Spinal cord (tissue), 9 donors: ENCODE measurements at regions not wholly inside any gene's neighbourhood (a gene's known extent, or its start where the extent isn't known, plus 50 kb on each side); places are given as distances from the start of the nearest gene placed in this dataset.
A peak's percentile ranks its signal among the peaks of the same experiment; 100 is the strongest.
"Not testable (repeated sequence)": the region's sequence is repeated elsewhere in the genome, so short reads cannot be mapped to it uniquely, and the experiment has no call there.

ENCODE experiments used
- DNase-seq, 6 donors: peaks; one replicate each; pipeline versions ENCODE4 v3.0.0 to v3.0.0-alpha.2; 2013 to 2015; ENCODE audit warnings: low spot score in 6 of 6, low read depth in 4 of 6
- H3K27ac ChIP-seq: one replicate; pipeline ENCODE4 v1.5.1; 2013; ENCODE audit warnings: low read depth, low read length, control low read depth
- H3K27me3 ChIP-seq: one replicate; pipeline ENCODE4 v1.6.1; 2013; ENCODE audit warnings: low read length; ENCODE audit not compliant: control insufficient read depth, insufficient read depth
- H3K36me3 ChIP-seq: one replicate; pipeline ENCODE4 v1.6.1; 2013; ENCODE audit warnings: low read length; ENCODE audit not compliant: control insufficient read depth, insufficient read depth
- H3K4me1 ChIP-seq: one replicate; pipeline ENCODE4 v1.6.1; 2013; ENCODE audit warnings: low read length; ENCODE audit not compliant: control insufficient read depth, insufficient read depth
- H3K4me3 ChIP-seq: one replicate; pipeline ENCODE4 v1.5.1; 2013; ENCODE audit warnings: low read depth, low read length, control low read depth
- H3K9me3 ChIP-seq: one replicate; pipeline ENCODE4 v1.6.1; 2013; ENCODE audit warnings: low read length; ENCODE audit not compliant: control insufficient read depth, insufficient read depth
- WGBS: methylation state at CpG from one replicate; pipeline ENCODE4 v1.1.5; 2013; ENCODE audit warnings: missing lambda C conversion rate; ENCODE audit not compliant: insufficient coverage; 5-methylcytosine and 5-hydroxymethylcytosine counted together
- donor health status: healthy.

- Histone ChIP-seq H3K4me1 (no peaks in the 10 kb centered on the region), H3K4me3 (no peak overlapping the region), H3K27me3 (no peaks in the 10 kb centered on the region), H3K36me3 (no peaks in the 10 kb centered on the region), H3K9me3 (no peaks in the 10 kb centered on the region), H3K27ac (no peak overlapping the region)
- peak in 1 of 6 donors; percentile 78 for DNase-seq
- no CpG with 5 or more reads among the region's 1 CpG for WGBS
These were observed 549.1 kb downstream of the ANKRD50 start for GRCh38 chr4:124163401-124163800.

DNA sequence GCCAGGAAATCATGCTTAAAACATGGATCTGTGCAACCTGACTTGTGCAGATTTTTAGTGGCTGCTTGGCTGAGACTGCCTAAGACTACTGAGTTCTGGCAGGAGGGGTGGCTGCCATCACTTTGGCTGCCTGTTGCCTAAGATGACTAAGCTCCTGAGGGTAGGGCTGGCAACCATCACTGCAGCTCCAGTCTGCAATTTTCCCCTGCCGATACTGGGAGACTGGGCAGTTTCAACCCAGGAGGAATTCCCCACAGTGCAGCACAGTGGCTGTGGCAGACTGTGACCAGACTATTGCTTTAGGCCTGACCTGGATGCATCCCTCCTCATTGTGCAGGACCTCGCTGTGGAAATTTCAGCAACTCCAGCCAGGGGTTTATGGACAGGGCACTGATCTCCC is 544.9 kb downstream of the ANKRD50 start:
- 86% methylated on average over 2 of the region's 2 CpGs for WGBS
- Histone ChIP-seq H3K9me3 (peaks cover 5% of the 10 kb centered on the region), H3K36me3 (no peaks in the 10 kb centered on the region)

GRCh38 chr4:124169524-124169923 is 543.0 kb downstream of the ANKRD50 start:
- not testable (repeated sequence) for H3K27me3 ChIP-seq, H3K4me1 ChIP-seq, H3K9me3 ChIP-seq, H3K36me3 ChIP-seq, H3K4me3 ChIP-seq, DNase-seq, H3K27ac ChIP-seq
- no CpG with 5 or more reads among the region's 1 CpG for WGBS

More for the DNA sequence above, 544.9 kb downstream of the ANKRD50 start:
- H3K4me3 ChIP-seq: no peak overlapping the region
- H3K4me1 ChIP-seq: no peaks in the 10 kb centered on the region
- DNase-seq: no peak
- no peaks in the 10 kb centered on the region for H3K27me3 ChIP-seq
- H3K27ac ChIP-seq: no peak overlapping the region

DNA sequence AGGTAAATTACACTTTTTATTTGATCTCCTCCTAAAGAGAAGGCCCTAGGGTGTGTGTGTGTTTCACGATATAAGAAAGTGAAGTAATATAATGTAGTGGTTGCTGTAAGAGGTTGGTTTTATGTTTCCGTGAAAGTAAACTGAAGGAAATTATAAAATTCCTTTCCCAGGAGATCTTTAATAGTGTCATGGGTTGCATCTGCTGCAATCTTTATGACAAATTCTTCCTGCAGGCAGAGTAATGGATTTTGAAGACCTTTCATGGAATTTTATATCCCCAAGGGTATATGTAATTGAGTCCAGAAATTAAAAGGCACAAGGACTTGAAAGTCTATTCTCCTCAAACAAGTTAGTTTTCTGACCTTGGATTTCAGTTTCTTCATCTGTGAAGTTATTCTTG is 538.6 kb downstream of the ANKRD50 start:
- Histone ChIP-seq H3K27me3 (no peaks in the 10 kb centered on the region), H3K36me3 (no peaks in the 10 kb centered on the region), H3K9me3 (peaks cover 5% of the 10 kb centered on the region), H3K4me3 (no peak overlapping the region), H3K27ac (no peak overlapping the region), H3K4me1 (no peaks in the 10 kb centered on the region)
- no CpG with 5 or more reads among the region's 2 CpGs for WGBS
- DNase-seq: no peak

DNA sequence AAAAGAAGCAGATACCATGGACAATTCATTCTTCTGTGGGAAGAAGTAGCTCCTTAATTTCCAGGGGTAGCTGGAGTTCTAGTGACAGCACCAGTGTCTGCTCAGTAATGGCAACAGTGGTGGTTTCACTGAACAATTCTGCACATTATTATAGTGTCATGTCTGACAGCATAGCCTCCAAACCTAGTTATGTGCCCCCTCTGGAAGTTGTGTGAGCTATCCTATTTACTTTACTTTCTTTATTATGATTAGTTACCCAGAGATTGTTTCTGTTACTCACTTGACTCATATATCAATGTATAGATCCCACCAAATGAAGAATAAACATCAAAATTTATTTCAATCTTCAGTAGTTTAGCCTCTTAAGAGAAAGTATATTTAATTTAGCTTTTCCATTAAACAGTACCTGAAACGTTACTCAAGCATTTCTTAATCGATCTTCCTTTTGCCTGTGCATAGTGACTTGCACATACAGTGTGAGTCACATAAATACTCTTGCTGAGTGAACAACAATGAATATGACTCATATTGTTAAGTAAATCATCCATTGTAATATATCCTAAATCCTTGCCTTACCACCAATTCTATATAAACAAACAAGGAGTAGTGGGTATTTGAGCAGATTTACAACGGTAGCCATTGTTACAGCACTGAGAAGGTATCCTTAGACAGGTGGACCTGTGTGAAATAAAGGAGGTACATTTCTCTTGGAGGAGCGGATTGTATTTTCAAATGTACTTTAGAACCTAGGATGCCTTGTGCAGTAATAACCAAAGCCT is 534.7 kb downstream of the ANKRD50 start:
- H3K4me3 ChIP-seq: no peak overlapping the region
- 93% methylated on average over 2 of the region's 4 CpGs for WGBS

GRCh38 chr4:124178449-124179021 is 534.0 kb downstream of the ANKRD50 start:
- 86% methylated on average over 2 of the region's 4 CpGs for WGBS
- DNase-seq: peak in 1 of 6 donors; percentile 24
- no peaks in the 10 kb centered on the region for H3K27me3 ChIP-seq
- H3K27ac ChIP-seq: no peak overlapping the region
- H3K4me3 ChIP-seq: no peak overlapping the region
- no peaks in the 10 kb centered on the region for H3K4me1 ChIP-seq
- no peaks in the 10 kb centered on the region for H3K36me3 ChIP-seq
- no peaks in the 10 kb centered on the region for H3K9me3 ChIP-seq

More for the DNA sequence above, 534.7 kb downstream of the ANKRD50 start:
- no peak for DNase-seq
- no peaks in the 10 kb centered on the region for H3K36me3 ChIP-seq
- H3K27me3 ChIP-seq: no peaks in the 10 kb centered on the region
- no peak overlapping the region for H3K27ac ChIP-seq
- no peaks in the 10 kb centered on the region for H3K4me1 ChIP-seq
- no peaks in the 10 kb centered on the region for H3K9me3 ChIP-seq

DNA sequence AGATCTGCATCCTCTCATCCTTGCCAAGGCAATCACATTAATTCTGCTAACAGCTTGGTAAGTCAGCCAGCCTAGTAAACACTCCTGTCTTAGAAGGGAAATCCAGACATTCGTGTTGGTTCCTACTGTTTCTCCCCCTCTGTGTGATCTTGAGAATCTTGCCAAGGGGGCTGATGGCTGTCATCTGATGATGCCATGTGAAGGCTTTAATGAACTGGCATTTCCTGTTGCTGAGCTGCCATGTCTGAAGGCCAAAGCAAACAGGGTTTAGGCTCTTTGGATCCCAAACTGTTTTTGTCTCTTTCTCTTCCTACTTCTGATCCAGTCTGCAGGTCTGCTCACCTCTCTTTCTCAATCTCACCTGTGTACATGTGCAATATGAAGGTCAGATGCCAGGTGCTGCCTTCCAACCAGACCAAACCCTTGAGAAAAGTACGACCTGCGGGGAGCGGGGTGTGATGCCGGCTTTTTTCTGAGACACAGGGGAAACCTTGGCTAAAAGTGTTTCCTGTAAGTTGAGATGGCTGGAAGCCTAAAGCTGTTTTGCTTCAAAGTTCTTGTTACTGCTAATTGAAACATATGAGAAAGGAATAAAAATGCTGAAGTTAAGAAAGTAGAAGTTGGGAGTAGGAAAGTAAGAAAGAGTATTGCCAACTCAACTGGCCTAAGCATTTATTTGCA is 532.9 kb downstream of the ANKRD50 start:
- Histone ChIP-seq H3K27me3 (no peaks in the 10 kb centered on the region), H3K36me3 (no peaks in the 10 kb centered on the region), H3K4me1 (no peaks in the 10 kb centered on the region), H3K4me3 (no peak overlapping the region), H3K27ac (no peak overlapping the region), H3K9me3 (no peaks in the 10 kb centered on the region)
- 90% methylated on average over 3 of the region's 5 CpGs for WGBS
- DNase-seq: peak in 1 of 6 donors; percentile 65

GRCh38 chr4:124181039-124181438 is 531.5 kb downstream of the ANKRD50 start:
- no CpG with 5 or more reads among the region's 2 CpGs for WGBS
- Histone ChIP-seq H3K4me1 (no peaks in the 10 kb centered on the region), H3K36me3 (no peaks in the 10 kb centered on the region), H3K9me3 (no peaks in the 10 kb centered on the region), H3K4me3 (no peak overlapping the region), H3K27me3 (no peaks in the 10 kb centered on the region), H3K27ac (no peak overlapping the region)
- DNase-seq: no peak

- Histone ChIP-seq H3K27ac (no peak overlapping the region), H3K36me3 (no peaks in the 10 kb centered on the region), H3K27me3 (no peaks in the 10 kb centered on the region), H3K4me3 (no peak overlapping the region), H3K4me1 (no peaks in the 10 kb centered on the region), H3K9me3 (no peaks in the 10 kb centered on the region)
- peak in 1 of 6 donors; percentile 17 for DNase-seq
- WGBS: no CpG with 5 or more reads among the region's 2 CpGs
These were observed 529.3 kb downstream of the ANKRD50 start for GRCh38 chr4:124183231-124183630.
